ENCODE measurements at regions not wholly inside any gene's neighbourhood (a gene's known extent, or its start where the extent isn't known, plus 50 kb on each side); places are given as distances from the start of the nearest gene placed in this dataset.

- TF ChIP-seq, protein P1, sequence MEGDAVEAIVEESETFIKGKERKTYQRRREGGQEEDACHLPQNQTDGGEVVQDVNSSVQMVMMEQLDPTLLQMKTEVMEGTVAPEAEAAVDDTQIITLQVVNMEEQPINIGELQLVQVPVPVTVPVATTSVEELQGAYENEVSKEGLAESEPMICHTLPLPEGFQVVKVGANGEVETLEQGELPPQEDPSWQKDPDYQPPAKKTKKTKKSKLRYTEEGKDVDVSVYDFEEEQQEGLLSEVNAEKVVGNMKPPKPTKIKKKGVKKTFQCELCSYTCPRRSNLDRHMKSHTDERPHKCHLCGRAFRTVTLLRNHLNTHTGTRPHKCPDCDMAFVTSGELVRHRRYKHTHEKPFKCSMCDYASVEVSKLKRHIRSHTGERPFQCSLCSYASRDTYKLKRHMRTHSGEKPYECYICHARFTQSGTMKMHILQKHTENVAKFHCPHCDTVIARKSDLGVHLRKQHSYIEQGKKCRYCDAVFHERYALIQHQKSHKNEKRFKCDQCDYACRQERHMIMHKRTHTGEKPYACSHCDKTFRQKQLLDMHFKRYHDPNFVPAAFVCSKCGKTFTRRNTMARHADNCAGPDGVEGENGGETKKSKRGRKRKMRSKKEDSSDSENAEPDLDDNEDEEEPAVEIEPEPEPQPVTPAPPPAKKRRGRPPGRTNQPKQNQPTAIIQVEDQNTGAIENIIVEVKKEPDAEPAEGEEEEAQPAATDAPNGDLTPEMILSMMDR (IDR thresholded peaks at IDR 0.05; ENCODE audit: low read depth, low read length), result no peak
- TF ChIP-seq POLR2A (IDR thresholded peaks at IDR 0.05; ENCODE audit: extremely low read depth, insufficient read length), result no peak
- TF ChIP-seq, protein P2, sequence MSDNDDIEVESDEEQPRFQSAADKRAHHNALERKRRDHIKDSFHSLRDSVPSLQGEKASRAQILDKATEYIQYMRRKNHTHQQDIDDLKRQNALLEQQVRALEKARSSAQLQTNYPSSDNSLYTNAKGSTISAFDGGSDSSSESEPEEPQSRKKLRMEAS (IDR thresholded peaks at IDR 0.05; ENCODE audit: low read depth, low read length), result no peak
These were observed 417.2 kb downstream of the ELAVL2 start for GRCh38 chr9:23408874-23409273.
